Vagina (tissue), 2 donors: ENCODE measurements at regions not wholly inside any gene's neighbourhood (a gene's known extent, or its start where the extent isn't known, plus 50 kb on each side); places are given as distances from the start of the nearest gene placed in this dataset.

ENCODE experiments used
- POLR2A ChIP-seq, 2 donors: fragments of 450-650 bp; IDR thresholded peaks; one replicate each; pipeline ENCODE4 v1.6.1; 2017; ENCODE audit warnings: antibody characterized with exemption in 2 of 2, mild to moderate bottlenecking in 2 of 2, moderate library complexity in 2 of 2
- POLR2AphosphoS5 ChIP-seq, 2 donors: sonication (generic); formaldehyde crosslinking; IDR thresholded peaks; one replicate each; pipeline ENCODE4 v1.9.0; 2017; ENCODE audit warnings: antibody characterized with exemption in 2 of 2, mild to moderate bottlenecking in 2 of 2, low read depth in 1 of 2; ENCODE audit not compliant: insufficient read depth in 1 of 2
- TF ChIP-seq, protein P1 (sequence below), 3 experiments: fragments of 450-650 bp in 2 of 3; fragments of 200-600 bp in 1 of 3; sonication (generic) in 1 of 3; IDR thresholded peaks; one replicate each; pipeline ENCODE4 v1.5.1; 2017 to 2019; ENCODE audit warnings: antibody characterized with exemption in 3 of 3, mild to moderate bottlenecking in 2 of 3, moderate library complexity in 2 of 3

DNA sequence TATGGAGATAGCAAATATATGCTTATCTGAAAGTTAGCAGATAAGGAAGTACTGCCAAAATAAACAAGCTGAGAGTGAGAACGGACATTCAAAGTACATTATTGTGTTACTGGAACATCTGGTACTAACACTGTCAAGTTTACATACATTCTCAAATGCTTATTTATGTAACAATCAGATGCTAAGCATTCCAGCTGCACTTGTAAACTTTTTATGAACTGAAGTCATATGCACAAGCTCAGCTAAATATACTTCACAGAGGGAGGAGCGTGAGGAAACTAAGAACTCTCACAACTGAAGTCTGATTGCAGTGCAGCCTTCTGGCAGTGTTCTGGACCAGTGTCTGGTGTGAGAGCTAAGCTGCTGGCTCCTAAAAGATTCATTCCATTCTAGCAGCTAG lies 223.7 kb upstream of the NANOGP8 start:
- TF ChIP-seq, protein P1, sequence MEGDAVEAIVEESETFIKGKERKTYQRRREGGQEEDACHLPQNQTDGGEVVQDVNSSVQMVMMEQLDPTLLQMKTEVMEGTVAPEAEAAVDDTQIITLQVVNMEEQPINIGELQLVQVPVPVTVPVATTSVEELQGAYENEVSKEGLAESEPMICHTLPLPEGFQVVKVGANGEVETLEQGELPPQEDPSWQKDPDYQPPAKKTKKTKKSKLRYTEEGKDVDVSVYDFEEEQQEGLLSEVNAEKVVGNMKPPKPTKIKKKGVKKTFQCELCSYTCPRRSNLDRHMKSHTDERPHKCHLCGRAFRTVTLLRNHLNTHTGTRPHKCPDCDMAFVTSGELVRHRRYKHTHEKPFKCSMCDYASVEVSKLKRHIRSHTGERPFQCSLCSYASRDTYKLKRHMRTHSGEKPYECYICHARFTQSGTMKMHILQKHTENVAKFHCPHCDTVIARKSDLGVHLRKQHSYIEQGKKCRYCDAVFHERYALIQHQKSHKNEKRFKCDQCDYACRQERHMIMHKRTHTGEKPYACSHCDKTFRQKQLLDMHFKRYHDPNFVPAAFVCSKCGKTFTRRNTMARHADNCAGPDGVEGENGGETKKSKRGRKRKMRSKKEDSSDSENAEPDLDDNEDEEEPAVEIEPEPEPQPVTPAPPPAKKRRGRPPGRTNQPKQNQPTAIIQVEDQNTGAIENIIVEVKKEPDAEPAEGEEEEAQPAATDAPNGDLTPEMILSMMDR (IDR thresholded peaks at IDR 0.05) = no peak
- TF ChIP-seq POLR2AphosphoS5 (IDR thresholded peaks at IDR 0.05; ENCODE audit: insufficient read depth in 1 of 2, low read depth in 1 of 2) (no peak), POLR2A (IDR thresholded peaks at IDR 0.05) (no peak)
